ENCODE measurements at regions not wholly inside any gene's neighbourhood (a gene's known extent, or its start where the extent isn't known, plus 50 kb on each side); places are given as distances from the start of the nearest gene placed in this dataset.
A peak's percentile ranks its signal among the peaks of the same experiment; 100 is the strongest.
"Not testable (repeated sequence)": the region's sequence is repeated elsewhere in the genome, so short reads cannot be mapped to it uniquely, and the experiment has no call there.

DNA sequence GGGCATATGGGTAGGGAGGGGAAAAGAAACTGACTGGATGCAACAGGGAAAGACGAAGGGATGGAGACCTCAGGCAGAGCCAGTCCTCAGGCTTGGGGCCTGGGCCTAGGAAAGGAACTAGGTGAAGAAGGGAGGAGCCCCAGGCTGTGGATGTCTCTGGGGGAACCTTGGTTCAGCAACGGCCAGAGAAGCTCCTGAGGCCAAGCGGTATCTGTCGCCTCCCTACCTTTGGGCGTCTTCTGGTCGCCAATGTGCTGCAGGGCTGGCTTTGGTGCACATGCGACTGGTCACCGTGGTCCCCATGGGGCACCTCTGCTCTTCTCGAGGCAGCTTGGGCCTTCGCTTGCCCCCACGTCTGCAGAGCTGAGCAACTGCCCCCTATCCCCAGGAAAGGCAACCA is 2195.0 kb upstream of the DEFB115 start:
- H3K4me2 ChIP-seq (ENCODE audit: low read length); H3K4ac ChIP-seq (ENCODE audit: low read depth, low read length); H4K12ac ChIP-seq (ENCODE audit: low read depth, low read length); H2BK120ac ChIP-seq (ENCODE audit: insufficient read depth, low read length, poor library complexity); H2AK5ac ChIP-seq (ENCODE audit: low read length); H3K36me3 ChIP-seq (ENCODE audit: control insufficient read depth in 1 of 2, insufficient read depth in 2 of 2, low read length in 2 of 2); H3K27me3 ChIP-seq (ENCODE audit: insufficient read depth, low read length); H4K8ac ChIP-seq (ENCODE audit: low read depth, low read length); H3K14ac ChIP-seq (ENCODE audit: low read length); H3K4me1 ChIP-seq (ENCODE audit: control insufficient read depth in 1 of 2, insufficient read depth in 2 of 2, low read length in 2 of 2); H3K79me1 ChIP-seq (ENCODE audit: low read length); H3K27ac ChIP-seq (ENCODE audit: low read depth, low read length); H2AFZ ChIP-seq (ENCODE audit: insufficient read depth, low read length, poor library complexity); H3K79me2 ChIP-seq (ENCODE audit: control insufficient read depth, insufficient read depth, low read length, poor library complexity); H4K91ac ChIP-seq (ENCODE audit: low read depth, low read length); H3K4me3 ChIP-seq (ENCODE audit: low read depth, low read length); H2BK12ac ChIP-seq (ENCODE audit: low read length); H2BK5ac ChIP-seq (ENCODE audit: low read depth, low read length, poor library complexity); H3K9ac ChIP-seq (ENCODE audit: low read length); H3K23ac ChIP-seq (ENCODE audit: low read length); H3K18ac ChIP-seq (ENCODE audit: low read length); DNase-seq: not testable (repeated sequence)
- peaks cover 12% of the 10 kb centered on the region for H3K9me3 ChIP-seq (ENCODE audit: insufficient read depth, low read depth, low read length)
- no CpG with 5 or more reads among the region's 11 CpGs for WGBS (ENCODE audit: extremely low coverage, insufficient coverage, insufficient read length)

DNA sequence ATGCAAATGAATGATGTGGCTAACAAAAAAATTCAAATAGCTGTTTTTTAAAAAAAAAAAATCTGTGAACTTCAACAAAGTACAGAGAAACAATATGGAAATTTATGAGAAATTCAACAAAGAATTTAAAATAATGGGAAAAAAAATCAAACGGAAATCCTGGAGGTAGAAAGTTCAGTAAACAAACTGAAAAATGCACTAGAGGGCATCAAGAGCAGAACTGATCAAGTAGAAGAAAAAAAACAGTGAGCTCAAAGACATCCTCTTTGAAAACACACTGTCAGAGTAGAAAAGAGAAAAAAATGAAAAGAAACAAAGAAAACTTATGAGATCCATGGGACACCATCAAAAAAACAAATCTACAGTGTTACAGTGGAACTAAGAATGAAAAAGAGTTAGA is 2191.1 kb upstream of the DEFB115 start:
- H3K27me3 ChIP-seq (ENCODE audit: insufficient read depth, low read length); H3K4ac ChIP-seq (ENCODE audit: low read depth, low read length); DNase-seq; H4K8ac ChIP-seq (ENCODE audit: low read depth, low read length); H2AK5ac ChIP-seq (ENCODE audit: low read length); H3K18ac ChIP-seq (ENCODE audit: low read length); H4K91ac ChIP-seq (ENCODE audit: low read depth, low read length); H2BK120ac ChIP-seq (ENCODE audit: insufficient read depth, low read length, poor library complexity); H2AFZ ChIP-seq (ENCODE audit: insufficient read depth, low read length, poor library complexity); H3K14ac ChIP-seq (ENCODE audit: low read length); H4K12ac ChIP-seq (ENCODE audit: low read depth, low read length); H3K36me3 ChIP-seq (ENCODE audit: control insufficient read depth in 1 of 2, insufficient read depth in 2 of 2, low read length in 2 of 2); H3K4me2 ChIP-seq (ENCODE audit: low read length); H3K23ac ChIP-seq (ENCODE audit: low read length); H3K27ac ChIP-seq (ENCODE audit: low read depth, low read length); H3K4me3 ChIP-seq (ENCODE audit: low read depth, low read length); H3K79me2 ChIP-seq (ENCODE audit: control insufficient read depth, insufficient read depth, low read length, poor library complexity); H2BK12ac ChIP-seq (ENCODE audit: low read length); H3K79me1 ChIP-seq (ENCODE audit: low read length); H3K9ac ChIP-seq (ENCODE audit: low read length); H3K4me1 ChIP-seq (ENCODE audit: control insufficient read depth in 1 of 2, insufficient read depth in 2 of 2, low read length in 2 of 2); H2BK5ac ChIP-seq (ENCODE audit: low read depth, low read length, poor library complexity): not testable (repeated sequence)
- H3K9me3 ChIP-seq (ENCODE audit: insufficient read depth, low read depth, low read length), result peaks cover 10% of the 10 kb centered on the region
- WGBS (ENCODE audit: extremely low coverage, insufficient coverage, insufficient read length), result no CpG with 5 or more reads among the region's 1 CpG

DNA sequence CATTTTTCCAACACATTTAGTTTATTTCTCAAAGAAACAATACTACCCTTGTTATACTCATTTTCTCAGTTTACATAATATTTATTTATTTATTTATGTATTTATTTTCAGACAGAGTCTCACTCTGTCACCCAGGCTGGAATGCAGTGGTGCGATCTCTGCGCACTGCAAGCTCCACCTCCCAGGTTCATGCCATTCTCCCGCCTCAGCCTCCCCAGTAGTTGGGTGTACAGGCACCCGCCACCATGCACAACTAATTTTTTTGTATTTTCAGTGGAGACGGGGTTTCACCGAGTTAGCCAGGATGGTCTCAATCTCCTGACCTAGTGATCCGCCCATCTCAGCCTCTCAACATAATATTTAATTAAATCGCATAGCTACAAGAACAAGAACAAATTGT is 2183.8 kb upstream of the DEFB115 start:
- H3K79me1 ChIP-seq (ENCODE audit: low read length); H2AFZ ChIP-seq (ENCODE audit: insufficient read depth, low read length, poor library complexity); H3K27me3 ChIP-seq (ENCODE audit: insufficient read depth, low read length); H3K4me2 ChIP-seq (ENCODE audit: low read length); H3K36me3 ChIP-seq (ENCODE audit: control insufficient read depth in 1 of 2, insufficient read depth in 2 of 2, low read length in 2 of 2); DNase-seq; H2AK5ac ChIP-seq (ENCODE audit: low read length); H2BK120ac ChIP-seq (ENCODE audit: insufficient read depth, low read length, poor library complexity); H3K79me2 ChIP-seq (ENCODE audit: control insufficient read depth, insufficient read depth, low read length, poor library complexity); H3K27ac ChIP-seq (ENCODE audit: low read depth, low read length); H3K14ac ChIP-seq (ENCODE audit: low read length); H3K9me3 ChIP-seq (ENCODE audit: insufficient read depth, low read depth, low read length); H4K12ac ChIP-seq (ENCODE audit: low read depth, low read length); H4K8ac ChIP-seq (ENCODE audit: low read depth, low read length); H3K18ac ChIP-seq (ENCODE audit: low read length); H3K23ac ChIP-seq (ENCODE audit: low read length); H2BK5ac ChIP-seq (ENCODE audit: low read depth, low read length, poor library complexity); H3K4me3 ChIP-seq (ENCODE audit: low read depth, low read length); H3K4me1 ChIP-seq (ENCODE audit: control insufficient read depth in 1 of 2, insufficient read depth in 2 of 2, low read length in 2 of 2); H4K91ac ChIP-seq (ENCODE audit: low read depth, low read length); H3K9ac ChIP-seq (ENCODE audit: low read length); H3K4ac ChIP-seq (ENCODE audit: low read depth, low read length); H2BK12ac ChIP-seq (ENCODE audit: low read length): not testable (repeated sequence)
- no CpG with 5 or more reads among the region's 8 CpGs for WGBS (ENCODE audit: extremely low coverage, insufficient coverage, insufficient read length)

- no peak overlapping the region for H3K14ac ChIP-seq (ENCODE audit: low read length)
- no peak overlapping the region for H4K12ac ChIP-seq (ENCODE audit: low read depth, low read length)
- no peak overlapping the region for H2BK120ac ChIP-seq (ENCODE audit: insufficient read depth, low read length, poor library complexity)
- H3K79me2 ChIP-seq (ENCODE audit: control insufficient read depth, insufficient read depth, low read length, poor library complexity), result no peaks in the 10 kb centered on the region
- no peaks in the 10 kb centered on the region for H3K27me3 ChIP-seq (ENCODE audit: insufficient read depth, low read length)
- H3K23ac ChIP-seq (ENCODE audit: low read length), result no peak overlapping the region
- H2AFZ ChIP-seq (ENCODE audit: insufficient read depth, low read length, poor library complexity), result no peak overlapping the region
- no peak overlapping the region for H3K18ac ChIP-seq (ENCODE audit: low read length)
- no peak overlapping the region for H2BK12ac ChIP-seq (ENCODE audit: low read length)
- WGBS (ENCODE audit: extremely low coverage, insufficient coverage, insufficient read length), result no CpG with 5 or more reads among the region's 68 CpGs
- H3K79me1 ChIP-seq (ENCODE audit: low read length), result no peaks in the 10 kb centered on the region
- H3K4me3 ChIP-seq (ENCODE audit: low read depth, low read length), result no peak overlapping the region
- peaks cover 18% of the 10 kb centered on the region for H3K9me3 ChIP-seq (ENCODE audit: insufficient read depth, low read depth, low read length)
- H3K4me2 ChIP-seq (ENCODE audit: low read length), result no peak overlapping the region
- H3K4me1 ChIP-seq (ENCODE audit: control insufficient read depth in 1 of 2, insufficient read depth in 2 of 2, low read length in 2 of 2), result no peaks in the 10 kb centered on the region
- no peaks in the 10 kb centered on the region for H3K36me3 ChIP-seq (ENCODE audit: control insufficient read depth in 1 of 2, insufficient read depth in 2 of 2, low read length in 2 of 2)
- H2BK5ac ChIP-seq (ENCODE audit: low read depth, low read length, poor library complexity), result no peak overlapping the region
- DNase-seq, result peak; percentile 90 to 97
- no peak overlapping the region for H2AK5ac ChIP-seq (ENCODE audit: low read length)
- H3K9ac ChIP-seq (ENCODE audit: low read length), result no peak overlapping the region
- H4K91ac ChIP-seq (ENCODE audit: low read depth, low read length), result no peak overlapping the region
- no peak overlapping the region for H3K4ac ChIP-seq (ENCODE audit: low read depth, low read length)
- H3K27ac ChIP-seq (ENCODE audit: low read depth, low read length), result no peak overlapping the region
- no peak overlapping the region for H4K8ac ChIP-seq (ENCODE audit: low read depth, low read length)
Observed at GRCh38 chr20:29079769-29080690, 2177.4 kb upstream of the DEFB115 start.
